Ovary (tissue), 7 donors: ENCODE measurements at regions not wholly inside any gene's neighbourhood (a gene's known extent, or its start where the extent isn't known, plus 50 kb on each side); places are given as distances from the start of the nearest gene placed in this dataset.

Experiments
- DNase-seq, 5 donors: peaks; one replicate each; pipeline ENCODE4 v3.0.0-alpha.2; 2019 to 2020
- H3K27ac ChIP-seq, 2 donors: fragments of 200-600 bp; one replicate each; pipeline versions ENCODE4 v1.5.1 to v1.8.0; 2019 to 2022
- H3K27me3 ChIP-seq: fragments of 200-600 bp; one replicate; pipeline ENCODE4 v1.8.0; 2022
- H3K36me3 ChIP-seq: fragments of 200-600 bp; sonication (generic); one replicate; pipeline ENCODE4 v1.5.1; 2019
- H3K4me1 ChIP-seq: one replicate; pipeline ENCODE4 v1.8.1; 2013; ENCODE audit warnings: mild to moderate bottlenecking, moderate library complexity; ENCODE audit not compliant: insufficient read depth
- H3K4me3 ChIP-seq: fragments of 200-600 bp; sonication (generic); one replicate; pipeline ENCODE4 v1.5.1; 2017
- H3K9me3 ChIP-seq, 2 donors: fragments of 200-600 bp in 1 of 2; sonication (generic) in 1 of 2; one replicate each; pipeline versions ENCODE4 v1.5.1 to v1.8.1; 2013 to 2019; ENCODE audit warnings: mild to moderate bottlenecking in 1 of 2, moderate library complexity in 1 of 2
- CTCF ChIP-seq, 3 donors: fragments of 450-650 bp in 2 of 3; fragments of 200-600 bp in 1 of 3; IDR thresholded peaks; one replicate each; pipeline versions ENCODE4 v1.5.1 to v1.8.0; 2016 to 2022; ENCODE audit warnings: antibody characterized with exemption in 3 of 3, mild to moderate bottlenecking in 1 of 3
- EP300 ChIP-seq: sonication (generic); formaldehyde crosslinking; IDR thresholded peaks from one replicate; pipeline ENCODE4 v1.6.1; 2017; ENCODE audit warnings: antibody characterized with exemption
- POLR2A ChIP-seq: fragments of 450-650 bp; IDR thresholded peaks from one replicate; pipeline ENCODE4 v1.6.1; 2017; ENCODE audit warnings: antibody characterized with exemption, mild to moderate bottlenecking, moderate library complexity
- WGBS, 3 donors: extraction: QIAGEN DNeasy Blood & Tissue Kit in 1 of 3; methylation state at CpG; one replicate each; pipeline versions ENCODE4 v1.1.5 to v1.1.7; 2013 to 2017; 5-methylcytosine and 5-hydroxymethylcytosine counted together
- intact Hi-C, 4 donors: fragments of 100-400 bp; cut with DNase I; formaldehyde crosslinking; loops; one replicate each; pipeline versions ENCODE4 v1.11.0 to v1.15.1; 2022 to 2023
- donor health status: DM: no; HTN: no; CAD: no; lungs with moderate emphysema.
- donor health status: DM: no; HTN: no; CAD: no.
- donor health status: Bipolar disorder and iron deficiency.
- donor health status: DM: no; HTN: no; CAD: no.
- donor health status: DM: yes; HTN: yes; CAD: no.

- intact Hi-C loops, result loop anchor here in 1 of 4 donors (10.0 kb wide), 1 partner anchor 273 kb away; the partner anchor contains the start of gene PIGC
- Histone ChIP-seq H3K4me3 (no peak overlapping the region), H3K4me1 (no peaks in the 10 kb centered on the region), H3K9me3 (no peaks in the 10 kb centered on the region), H3K27ac (no peak overlapping the region), H3K27me3 (no peaks in the 10 kb centered on the region), H3K36me3 (no peaks in the 10 kb centered on the region)
- TF ChIP-seq POLR2A (no peak), CTCF (IDR thresholded peaks at IDR 0.05) (no peak), EP300 (no peak)
- DNase-seq, result no peak
- WGBS, 3 donors, result 76 to 85% (median 84%) methylated on average over 3 of the region's 3 CpGs
Observed at GRCh38 chr1:172717722-172718465, 59.0 kb downstream of the FASLG start.

GRCh38 chr1:172719066-172719627 lies 60.2 kb downstream of the FASLG start:
- 21 to 25% (median 22%) methylated on average over 6 of the region's 6 CpGs for WGBS, 3 donors
- no peaks in the 10 kb centered on the region for H3K27me3 ChIP-seq
- DNase-seq, result no peak
- TF ChIP-seq CTCF (IDR thresholded peaks at IDR 0.05) (no peak), POLR2A (no peak), EP300 (no peak)
- H3K9me3 ChIP-seq, result no peaks in the 10 kb centered on the region
- H3K4me3 ChIP-seq, result no peak overlapping the region
- H3K4me1 ChIP-seq, result no peaks in the 10 kb centered on the region
- no peak overlapping the region for H3K27ac ChIP-seq
- H3K36me3 ChIP-seq, result no peaks in the 10 kb centered on the region
- intact Hi-C loops, result loop anchor here in 1 of 4 donors (10.0 kb wide), 1 partner anchor 274 kb away; the partner anchor contains the start of gene PIGC

GRCh38 chr1:172719694-172720138 lies 60.8 kb downstream of the FASLG start:
- Histone ChIP-seq H3K27ac (no peak overlapping the region), H3K9me3 (no peaks in the 10 kb centered on the region), H3K4me3 (no peak overlapping the region), H3K36me3 (no peaks in the 10 kb centered on the region), H3K4me1 (no peaks in the 10 kb centered on the region), H3K27me3 (no peaks in the 10 kb centered on the region)
- 9 to 14% (median 13%) methylated on average over 3 of the region's 3 CpGs for WGBS, 3 donors
- TF ChIP-seq CTCF (IDR thresholded peaks at IDR 0.05) (peak in 1 of 3 donors; percentile 31), EP300 (no peak)
- intact Hi-C loops, result loop anchor here in 2 of 4 donors (10.0 kb wide), 2 partner anchors 265 to 275 kb away; partner anchors contain the start of gene PIGC (in 1 of the 2)
- DNase-seq, result no peak

GRCh38 chr1:172720339-172720738 lies 61.4 kb downstream of the FASLG start:
- H3K4me1 ChIP-seq, result no peaks in the 10 kb centered on the region
- no peak for DNase-seq
- H3K4me3 ChIP-seq, result no peak overlapping the region
- intact Hi-C loops, result loop anchor here in 1 of 4 donors (10.0 kb wide), 1 partner anchor 266 kb away; no protein-coding TSS in a partner anchor
- TF ChIP-seq EP300 (no peak), POLR2A (no peak), CTCF (IDR thresholded peaks at IDR 0.05) (no peak)
- H3K9me3 ChIP-seq, result no peaks in the 10 kb centered on the region
- no peaks in the 10 kb centered on the region for H3K27me3 ChIP-seq
- H3K36me3 ChIP-seq, result no peaks in the 10 kb centered on the region
- WGBS, 3 donors, result 76 to 84% (median 80%) methylated on average over 1 of the region's 1 CpG
- no peak overlapping the region for H3K27ac ChIP-seq
